GM18861 (cell line): ENCODE measurements at regions not wholly inside any gene's neighbourhood (a gene's known extent, or its start where the extent isn't known, plus 50 kb on each side); places are given as distances from the start of the nearest gene placed in this dataset.

Source experiments
- ATAC-seq: cut with Tn5 transposase; IDR thresholded peaks from one replicate; pipeline ENCODE4 v1.9.1; 2021; ENCODE audit not compliant: unreplicated experiment

- no peak for ATAC-seq
Measured at GRCh38 chr11:112728716-112729115, 232.5 kb upstream of the NCAM1 start.

GRCh38 chr11:112730591-112730990 is 230.6 kb upstream of the NCAM1 start:
- ATAC-seq: no peak

- ATAC-seq: no peak
Measured at GRCh38 chr11:112731538-112731937, 229.7 kb upstream of the NCAM1 start.

- no peak for ATAC-seq
Measured at GRCh38 chr11:112732031-112732430, 229.2 kb upstream of the NCAM1 start.

- ATAC-seq: no peak
Measured at GRCh38 chr11:112734207-112734606, 227.0 kb upstream of the NCAM1 start.

- no peak for ATAC-seq
Measured at GRCh38 chr11:112735470-112735869, 225.8 kb upstream of the NCAM1 start.

GRCh38 chr11:112744041-112744440 is 217.2 kb upstream of the NCAM1 start:
- ATAC-seq: no peak

GRCh38 chr11:112745973-112746372 is 215.2 kb upstream of the NCAM1 start:
- no peak for ATAC-seq

- no peak for ATAC-seq
Measured at GRCh38 chr11:112748252-112748651, 213.0 kb upstream of the NCAM1 start.

- ATAC-seq: no peak
Measured at GRCh38 chr11:112748713-112749543, 212.3 kb upstream of the NCAM1 start.

GRCh38 chr11:112751329-112751728 is 209.9 kb upstream of the NCAM1 start:
- no peak for ATAC-seq

- ATAC-seq: no peak
Measured at GRCh38 chr11:112751772-112752171, 209.4 kb upstream of the NCAM1 start.

GRCh38 chr11:112752563-112752962 is 208.7 kb upstream of the NCAM1 start:
- no peak for ATAC-seq

- ATAC-seq: no peak
Measured at GRCh38 chr11:112753706-112754105, 207.5 kb upstream of the NCAM1 start.

GRCh38 chr11:112759418-112759817 is 201.8 kb upstream of the NCAM1 start:
- ATAC-seq: no peak

GRCh38 chr11:112760396-112761059 is 200.7 kb upstream of the NCAM1 start:
- no peak for ATAC-seq

- no peak for ATAC-seq
Measured at GRCh38 chr11:112761911-112762706, 199.1 kb upstream of the NCAM1 start.

- ATAC-seq: no peak
Measured at GRCh38 chr11:112762707-112763090, 198.5 kb upstream of the NCAM1 start.

GRCh38 chr11:112765337-112765736 is 195.9 kb upstream of the NCAM1 start:
- ATAC-seq: no peak

GRCh38 chr11:112769170-112769569 is 192.1 kb upstream of the NCAM1 start:
- no peak for ATAC-seq

- no peak for ATAC-seq
Measured at GRCh38 chr11:112769584-112769983, 191.6 kb upstream of the NCAM1 start.

- no peak for ATAC-seq
Measured at GRCh38 chr11:112770033-112770432, 191.2 kb upstream of the NCAM1 start.
